ENCODE measurements at regions not wholly inside any gene's neighbourhood (a gene's known extent, or its start where the extent isn't known, plus 50 kb on each side); places are given as distances from the start of the nearest gene placed in this dataset.

GRCh38 chr4:79578606-79579005 is 170.6 kb upstream of the GK2 start:
- no peak overlapping the region for H3K4me3 ChIP-seq
- H3K27ac ChIP-seq, result no peak overlapping the region
- DNase-seq (ENCODE audit: low spot score), result no peak
- no peaks in the 10 kb centered on the region for H3K36me3 ChIP-seq (replicated peaks; ENCODE audit: insufficient read depth, low read depth)
- no peak for TF ChIP-seq EZH2phosphoT487 (IDR thresholded peaks at IDR 0.05; ENCODE audit: low read depth, severe bottlenecking, unreplicated experiment)
- TF ChIP-seq EZH2 (IDR thresholded peaks at IDR 0.05; ENCODE audit: borderline replicate concordance), result no peak
- no peak for TF ChIP-seq CTCF (IDR thresholded peaks at IDR 0.05; ENCODE audit: poor library complexity)
- H3K27me3 ChIP-seq, result no peaks in the 10 kb centered on the region
- no peaks in the 10 kb centered on the region for H3K9me3 ChIP-seq (ENCODE audit: low read depth)
- H3K79me2 ChIP-seq, result no peaks in the 10 kb centered on the region
- H4K20me1 ChIP-seq (ENCODE audit: insufficient read depth, poor library complexity, severe bottlenecking), result no peaks in the 10 kb centered on the region
- no peak overlapping the region for H2AFZ ChIP-seq
- H3K4me2 ChIP-seq, result no peak overlapping the region
- no peaks in the 10 kb centered on the region for H3K4me1 ChIP-seq (ENCODE audit: insufficient read depth)
- WGBS (ENCODE audit: low lambda C conversion rate, missing lambda C conversion rate), result 98% methylated on average over 3 of the region's 3 CpGs
- H3K9me2 ChIP-seq (replicated peaks; ENCODE audit: insufficient read depth), result no peaks in the 10 kb centered on the region

GRCh38 chr4:79576429-79576753 is 168.4 kb upstream of the GK2 start:
- no peak overlapping the region for H3K4me3 ChIP-seq
- H3K36me3 ChIP-seq (replicated peaks; ENCODE audit: insufficient read depth, low read depth), result no peaks in the 10 kb centered on the region
- no peak overlapping the region for H3K4me2 ChIP-seq
- H3K79me2 ChIP-seq, result no peaks in the 10 kb centered on the region
- H3K9me2 ChIP-seq (replicated peaks; ENCODE audit: insufficient read depth), result no peaks in the 10 kb centered on the region
- no peaks in the 10 kb centered on the region for H3K4me1 ChIP-seq (ENCODE audit: insufficient read depth)
- peak; percentile 62 for DNase-seq (ENCODE audit: low spot score)
- no peaks in the 10 kb centered on the region for H3K9me3 ChIP-seq (ENCODE audit: low read depth)
- no peak overlapping the region for H3K27ac ChIP-seq
- WGBS (ENCODE audit: low lambda C conversion rate, missing lambda C conversion rate), result 54% methylated on average over 6 of the region's 6 CpGs
- H4K20me1 ChIP-seq (ENCODE audit: insufficient read depth, poor library complexity, severe bottlenecking), result no peaks in the 10 kb centered on the region
- TF ChIP-seq CTCF (IDR thresholded peaks at IDR 0.05; ENCODE audit: poor library complexity) (peak; percentile 60), EZH2 (IDR thresholded peaks at IDR 0.05; ENCODE audit: borderline replicate concordance) (no peak), EZH2phosphoT487 (IDR thresholded peaks at IDR 0.05; ENCODE audit: low read depth, severe bottlenecking, unreplicated experiment) (no peak)
- no peaks in the 10 kb centered on the region for H3K27me3 ChIP-seq
- H2AFZ ChIP-seq, result no peak overlapping the region

- H3K4me3 ChIP-seq, result no peak overlapping the region
- no peaks in the 10 kb centered on the region for H3K36me3 ChIP-seq (replicated peaks; ENCODE audit: insufficient read depth, low read depth)
- H2AFZ ChIP-seq, result no peak overlapping the region
- no peaks in the 10 kb centered on the region for H3K9me3 ChIP-seq (ENCODE audit: low read depth)
- no peaks in the 10 kb centered on the region for H4K20me1 ChIP-seq (ENCODE audit: insufficient read depth, poor library complexity, severe bottlenecking)
- H3K27me3 ChIP-seq, result no peaks in the 10 kb centered on the region
- DNase-seq (ENCODE audit: low spot score), result no peak
- H3K4me2 ChIP-seq, result no peak overlapping the region
- H3K27ac ChIP-seq, result no peak overlapping the region
- TF ChIP-seq CTCF (IDR thresholded peaks at IDR 0.05; ENCODE audit: poor library complexity), result no peak
- TF ChIP-seq EZH2 (IDR thresholded peaks at IDR 0.05; ENCODE audit: borderline replicate concordance), result no peak
- TF ChIP-seq EZH2phosphoT487 (IDR thresholded peaks at IDR 0.05; ENCODE audit: low read depth, severe bottlenecking, unreplicated experiment), result no peak
- WGBS (ENCODE audit: low lambda C conversion rate, missing lambda C conversion rate), result 65% methylated on average over 7 of the region's 7 CpGs
- H3K4me1 ChIP-seq (ENCODE audit: insufficient read depth), result no peaks in the 10 kb centered on the region
- H3K79me2 ChIP-seq, result no peaks in the 10 kb centered on the region
- H3K9me2 ChIP-seq (replicated peaks; ENCODE audit: insufficient read depth), result no peaks in the 10 kb centered on the region
Measured at GRCh38 chr4:79575709-79576428, 167.8 kb upstream of the GK2 start.

All from hepatocyte (in vitro differentiated cells).